GM23338 (cell line): ENCODE measurements at regions not wholly inside any gene's neighbourhood (a gene's known extent, or its start where the extent isn't known, plus 50 kb on each side); places are given as distances from the start of the nearest gene placed in this dataset.

Experiments
- ATAC-seq: fragments of 200-7000 bp; cut with Tn5 transposase; 3 replicates; pipeline ENCODE4 v1.9.1; 2020
- DNase-seq: peaks from one replicate; pipeline ENCODE4 v3.0.0-alpha.2; 2015; ENCODE audit warnings: low spot score
- H2AFZ ChIP-seq: fragments of 200-600 bp; sonication (generic); 2 replicates; pipeline ENCODE4 v1.8.0; 2016; ENCODE audit warnings: antibody characterized with exemption, mild to moderate bottlenecking, moderate library complexity
- H3F3A ChIP-seq: fragments of 200-600 bp; sonication (generic); replicated peaks from 2 replicates; pipeline ENCODE4 v1.8.0; 2017; ENCODE audit warnings: antibody characterized with exemption, mixed run types, low read depth
- H3K27ac ChIP-seq: fragments of 200-600 bp; sonication (generic); 2 replicates; pipeline ENCODE4 v1.6.1; 2016; ENCODE audit warnings: low read depth
- H3K27me3 ChIP-seq: fragments of 200-600 bp; sonication (generic); 2 replicates; pipeline ENCODE4 v1.8.0; 2016; ENCODE audit warnings: mild to moderate bottlenecking, mixed run types, moderate library complexity; ENCODE audit not compliant: insufficient read depth
- H3K36me3 ChIP-seq: fragments of 200-600 bp; sonication (generic); 2 replicates; pipeline ENCODE4 v1.8.0; 2016; ENCODE audit warnings: mild to moderate bottlenecking; ENCODE audit not compliant: insufficient read depth
- H3K4me1 ChIP-seq: fragments of 200-600 bp; sonication (generic); 2 replicates; pipeline ENCODE4 v1.8.0; 2016; ENCODE audit warnings: mild to moderate bottlenecking, moderate library complexity; ENCODE audit not compliant: insufficient read depth
- H3K4me2 ChIP-seq: fragments of 200-600 bp; sonication (generic); 2 replicates; pipeline ENCODE4 v1.7.1; 2017; ENCODE audit warnings: mixed run types
- H3K4me3 ChIP-seq: fragments of 200-600 bp; sonication (generic); 2 replicates; pipeline ENCODE4 v1.6.1; 2016; ENCODE audit warnings: mixed run types
- H3K79me2 ChIP-seq: fragments of 200-600 bp; sonication (generic); replicated peaks from 2 replicates; pipeline ENCODE4 v1.8.0; 2017; ENCODE audit warnings: mild to moderate bottlenecking; ENCODE audit not compliant: insufficient read depth
- H3K9me2 ChIP-seq: fragments of 200-600 bp; sonication (generic); 2 replicates; pipeline ENCODE4 v1.8.0; 2017; ENCODE audit not compliant: insufficient read depth
- H4K20me1 ChIP-seq: fragments of 200-600 bp; sonication (generic); replicated peaks from 2 replicates; pipeline ENCODE4 v1.8.0; 2017; ENCODE audit warnings: mild to moderate bottlenecking; ENCODE audit not compliant: insufficient read depth
- H3K27ac Mint-ChIP-seq: 2 replicates; pipeline ENCODE4 v1.8.0; 2020; ENCODE audit warnings: inconsistent platforms, mild to moderate bottlenecking, moderate library complexity, mixed read lengths
- H3K27me3 Mint-ChIP-seq: 3 replicates; pipeline ENCODE4 v1.8.0; 2022; ENCODE audit warnings: low read depth, mild to moderate bottlenecking, moderate library complexity, mixed read lengths, inconsistent platforms; ENCODE audit not compliant: insufficient read depth, poor library complexity
- H3K36me3 Mint-ChIP-seq: 3 replicates; pipeline ENCODE4 v1.8.0; 2021; ENCODE audit warnings: low read depth, mild to moderate bottlenecking, inconsistent platforms, moderate library complexity, mixed read lengths
- H3K4me1 Mint-ChIP-seq: 3 replicates; pipeline ENCODE4 v1.8.0; 2020; ENCODE audit warnings: mild to moderate bottlenecking, inconsistent platforms, mixed read lengths
- H3K4me3 Mint-ChIP-seq: 3 replicates; pipeline ENCODE4 v1.8.0; 2021; ENCODE audit warnings: moderate library complexity, mild to moderate bottlenecking, inconsistent platforms, mixed read lengths
- H3K9me3 Mint-ChIP-seq: 3 replicates; pipeline ENCODE4 v1.8.0; 2020; ENCODE audit warnings: moderate library complexity, mild to moderate bottlenecking, inconsistent platforms, mixed read lengths
- EZH2 ChIP-seq: fragments of 200-600 bp; sonication (generic); IDR thresholded peaks from one replicate; pipeline ENCODE4 v1.8.0; 2017; ENCODE audit warnings: antibody characterized with exemption, mild to moderate bottlenecking, low read depth; ENCODE audit not compliant: unreplicated experiment
- EZH2phosphoT487 ChIP-seq: fragments of 200-600 bp; sonication (generic); IDR thresholded peaks from one replicate; pipeline ENCODE4 v1.8.1; 2018; ENCODE audit warnings: antibody characterized with exemption; ENCODE audit not compliant: unreplicated experiment
- JUNB ChIP-seq: IDR thresholded peaks from one replicate; pipeline ENCODE4 v1.6.1; 2016; ENCODE audit warnings: antibody characterized with exemption; ENCODE audit not compliant: unreplicated experiment
- POLR2AphosphoS5 ChIP-seq: IDR thresholded peaks from 2 replicates; pipeline ENCODE4 v1.6.1; 2016; ENCODE audit warnings: antibody characterized with exemption, low read depth
- STAT1 ChIP-seq: IDR thresholded peaks from one replicate; pipeline ENCODE4 v1.6.1; 2016; ENCODE audit warnings: antibody characterized with exemption; ENCODE audit not compliant: unreplicated experiment
- ZNF331 ChIP-seq: fragments of 250-450 bp; sonication (Bioruptor Pico); IDR thresholded peaks from 2 replicates; pipeline ENCODE4 v1.5.0; 2020; ENCODE audit warnings: low read depth, mild to moderate bottlenecking, moderate library complexity
- TF ChIP-seq, protein P1 (sequence below): fragments of 250-450 bp; sonication (Bioruptor Pico); IDR thresholded peaks from 2 replicates; pipeline ENCODE4 v1.5.0; 2020; ENCODE audit warnings: mild to moderate bottlenecking, moderate library complexity
- TF ChIP-seq, protein P2 (sequence below), 2 experiments: fragments of 200-600 bp in 1 of 2; sonication (generic) in 1 of 2; conservative IDR thresholded peaks; 2 replicates each; pipeline versions ENCODE4 v1.5.1 to v1.6.1; 2016 to 2017; ENCODE audit warnings: antibody characterized with exemption in 2 of 2, low read depth in 2 of 2, mild to moderate bottlenecking in 2 of 2, moderate library complexity in 1 of 2

DNA sequence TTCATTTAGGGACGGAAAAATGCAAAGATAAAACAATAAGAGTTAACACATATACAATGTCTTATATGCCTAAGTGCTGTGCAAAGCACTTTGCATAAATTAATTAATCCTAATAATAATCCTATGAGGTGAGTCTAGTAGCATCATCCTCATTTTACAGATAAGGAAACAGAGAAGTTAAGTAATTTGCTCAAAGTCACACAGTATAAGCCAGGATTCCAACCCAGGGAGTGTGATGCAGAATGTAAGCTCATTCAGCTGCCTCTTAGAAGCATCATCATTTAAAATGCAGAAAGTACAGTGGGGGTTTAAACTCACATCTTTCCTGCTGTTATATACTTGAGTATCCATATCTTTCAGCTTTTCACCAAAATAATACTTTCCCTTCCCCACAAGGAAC is 203.7 kb downstream of the LARP7 start:
- Histone ChIP-seq H3K9me2 (no peaks in the 10 kb centered on the region), H2AFZ (no peak overlapping the region), H3K79me2 (no peaks in the 10 kb centered on the region; the same call in 1 of the 2 replicates), H3K27ac (no peak overlapping the region), H3F3A (no peaks in the 10 kb centered on the region), H3K4me1 (peaks cover 18% of the 10 kb centered on the region), H3K4me2 (0 out of 2 replicates have a peak overlapping the region, but pooled peaks have one; percentile 19), H3K4me3 (no peak overlapping the region), H3K27me3 (no peaks in the 10 kb centered on the region), H3K36me3 (peaks cover 6% of the 10 kb centered on the region), H4K20me1 (no peaks in the 10 kb centered on the region)
- Mint-ChIP-seq H3K27ac (peak overlapping the region; percentile 79; the same call in 1 of the 2 replicates), H3K4me1 (peaks cover 20% of the 10 kb centered on the region), H3K9me3 (peaks cover 26% of the 10 kb centered on the region), H3K36me3 (peaks cover 29% of the 10 kb centered on the region), H3K27me3 (no peaks in the 10 kb centered on the region), H3K4me3 (no peak overlapping the region)
- ATAC-seq, result no peak; the same call in 2 of the 3 replicates
- no peak for DNase-seq
- no peak for TF ChIP-seq EZH2phosphoT487
- TF ChIP-seq, protein P1, sequence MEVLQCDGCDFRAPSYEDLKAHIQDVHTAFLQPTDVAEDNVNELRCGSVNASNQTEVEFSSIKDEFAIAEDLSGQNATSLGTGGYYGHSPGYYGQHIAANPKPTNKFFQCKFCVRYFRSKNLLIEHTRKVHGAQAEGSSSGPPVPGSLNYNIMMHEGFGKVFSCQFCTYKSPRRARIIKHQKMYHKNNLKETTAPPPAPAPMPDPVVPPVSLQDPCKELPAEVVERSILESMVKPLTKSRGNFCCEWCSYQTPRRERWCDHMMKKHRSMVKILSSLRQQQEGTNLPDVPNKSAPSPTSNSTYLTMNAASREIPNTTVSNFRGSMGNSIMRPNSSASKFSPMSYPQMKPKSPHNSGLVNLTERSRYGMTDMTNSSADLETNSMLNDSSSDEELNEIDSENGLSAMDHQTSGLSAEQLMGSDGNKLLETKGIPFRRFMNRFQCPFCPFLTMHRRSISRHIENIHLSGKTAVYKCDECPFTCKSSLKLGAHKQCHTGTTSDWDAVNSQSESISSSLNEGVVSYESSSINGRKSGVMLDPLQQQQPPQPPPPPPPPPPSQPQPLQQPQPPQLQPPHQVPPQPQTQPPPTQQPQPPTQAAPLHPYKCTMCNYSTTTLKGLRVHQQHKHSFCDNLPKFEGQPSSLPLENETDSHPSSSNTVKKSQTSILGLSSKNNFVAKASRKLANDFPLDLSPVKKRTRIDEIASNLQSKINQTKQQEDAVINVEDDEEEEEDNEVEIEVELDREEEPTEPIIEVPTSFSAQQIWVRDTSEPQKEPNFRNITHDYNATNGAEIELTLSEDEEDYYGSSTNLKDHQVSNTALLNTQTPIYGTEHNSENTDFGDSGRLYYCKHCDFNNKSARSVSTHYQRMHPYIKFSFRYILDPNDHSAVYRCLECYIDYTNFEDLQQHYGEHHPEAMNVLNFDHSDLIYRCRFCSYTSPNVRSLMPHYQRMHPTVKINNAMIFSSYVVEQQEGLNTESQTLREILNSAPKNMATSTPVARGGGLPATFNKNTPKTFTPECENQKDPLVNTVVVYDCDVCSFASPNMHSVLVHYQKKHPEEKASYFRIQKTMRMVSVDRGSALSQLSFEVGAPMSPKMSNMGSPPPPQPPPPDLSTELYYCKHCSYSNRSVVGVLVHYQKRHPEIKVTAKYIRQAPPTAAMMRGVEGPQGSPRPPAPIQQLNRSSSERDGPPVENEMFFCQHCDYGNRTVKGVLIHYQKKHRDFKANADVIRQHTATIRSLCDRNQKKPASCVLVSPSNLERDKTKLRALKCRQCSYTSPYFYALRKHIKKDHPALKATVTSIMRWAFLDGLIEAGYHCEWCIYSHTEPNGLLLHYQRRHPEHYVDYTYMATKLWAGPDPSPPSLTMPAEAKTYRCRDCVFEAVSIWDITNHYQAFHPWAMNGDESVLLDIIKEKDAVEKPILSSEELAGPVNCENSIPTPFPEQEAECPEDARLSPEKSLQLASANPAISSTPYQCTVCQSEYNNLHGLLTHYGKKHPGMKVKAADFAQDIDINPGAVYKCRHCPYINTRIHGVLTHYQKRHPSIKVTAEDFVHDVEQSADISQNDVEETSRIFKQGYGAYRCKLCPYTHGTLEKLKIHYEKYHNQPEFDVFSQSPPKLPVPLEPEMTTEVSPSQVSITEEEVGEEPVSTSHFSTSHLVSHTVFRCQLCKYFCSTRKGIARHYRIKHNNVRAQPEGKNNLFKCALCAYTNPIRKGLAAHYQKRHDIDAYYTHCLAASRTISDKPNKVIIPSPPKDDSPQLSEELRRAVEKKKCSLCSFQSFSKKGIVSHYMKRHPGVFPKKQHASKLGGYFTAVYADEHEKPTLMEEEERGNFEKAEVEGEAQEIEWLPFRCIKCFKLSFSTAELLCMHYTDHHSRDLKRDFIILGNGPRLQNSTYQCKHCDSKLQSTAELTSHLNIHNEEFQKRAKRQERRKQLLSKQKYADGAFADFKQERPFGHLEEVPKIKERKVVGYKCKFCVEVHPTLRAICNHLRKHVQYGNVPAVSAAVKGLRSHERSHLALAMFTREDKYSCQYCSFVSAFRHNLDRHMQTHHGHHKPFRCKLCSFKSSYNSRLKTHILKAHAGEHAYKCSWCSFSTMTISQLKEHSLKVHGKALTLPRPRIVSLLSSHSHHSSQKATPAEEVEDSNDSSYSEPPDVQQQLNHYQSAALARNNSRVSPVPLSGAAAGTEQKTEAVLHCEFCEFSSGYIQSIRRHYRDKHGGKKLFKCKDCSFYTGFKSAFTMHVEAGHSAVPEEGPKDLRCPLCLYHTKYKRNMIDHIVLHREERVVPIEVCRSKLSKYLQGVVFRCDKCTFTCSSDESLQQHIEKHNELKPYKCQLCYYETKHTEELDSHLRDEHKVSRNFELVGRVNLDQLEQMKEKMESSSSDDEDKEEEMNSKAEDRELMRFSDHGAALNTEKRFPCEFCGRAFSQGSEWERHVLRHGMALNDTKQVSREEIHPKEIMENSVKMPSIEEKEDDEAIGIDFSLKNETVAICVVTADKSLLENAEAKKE (CRISPR knock-in tag), result no peak
- no peak for TF ChIP-seq STAT1

DNA sequence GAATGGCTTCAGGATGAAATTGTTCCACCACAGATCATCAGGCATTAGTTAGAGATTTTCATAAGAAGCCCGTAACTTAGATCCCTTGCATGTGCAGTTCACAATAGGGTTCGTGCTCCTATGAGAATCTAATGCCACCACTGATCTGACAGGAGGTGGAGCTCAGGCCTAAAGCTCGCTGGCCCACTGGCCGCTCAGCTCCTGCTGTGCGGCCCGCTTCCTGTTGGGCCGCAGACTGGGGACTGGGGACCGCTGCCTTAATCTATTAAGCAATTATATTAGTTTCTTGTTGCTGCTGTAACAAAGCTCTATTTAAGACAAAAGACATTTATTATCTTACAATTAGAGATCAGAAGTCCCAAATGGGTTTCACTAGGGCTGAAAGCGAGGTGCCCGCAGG is 205.6 kb downstream of the LARP7 start:
- TF ChIP-seq JUNB (no peak), ZNF331 (CRISPR knock-in tag) (no peak), EZH2 (no peak), STAT1 (no peak), EZH2phosphoT487 (no peak), POLR2AphosphoS5 (no peak)
- TF ChIP-seq, protein P2, sequence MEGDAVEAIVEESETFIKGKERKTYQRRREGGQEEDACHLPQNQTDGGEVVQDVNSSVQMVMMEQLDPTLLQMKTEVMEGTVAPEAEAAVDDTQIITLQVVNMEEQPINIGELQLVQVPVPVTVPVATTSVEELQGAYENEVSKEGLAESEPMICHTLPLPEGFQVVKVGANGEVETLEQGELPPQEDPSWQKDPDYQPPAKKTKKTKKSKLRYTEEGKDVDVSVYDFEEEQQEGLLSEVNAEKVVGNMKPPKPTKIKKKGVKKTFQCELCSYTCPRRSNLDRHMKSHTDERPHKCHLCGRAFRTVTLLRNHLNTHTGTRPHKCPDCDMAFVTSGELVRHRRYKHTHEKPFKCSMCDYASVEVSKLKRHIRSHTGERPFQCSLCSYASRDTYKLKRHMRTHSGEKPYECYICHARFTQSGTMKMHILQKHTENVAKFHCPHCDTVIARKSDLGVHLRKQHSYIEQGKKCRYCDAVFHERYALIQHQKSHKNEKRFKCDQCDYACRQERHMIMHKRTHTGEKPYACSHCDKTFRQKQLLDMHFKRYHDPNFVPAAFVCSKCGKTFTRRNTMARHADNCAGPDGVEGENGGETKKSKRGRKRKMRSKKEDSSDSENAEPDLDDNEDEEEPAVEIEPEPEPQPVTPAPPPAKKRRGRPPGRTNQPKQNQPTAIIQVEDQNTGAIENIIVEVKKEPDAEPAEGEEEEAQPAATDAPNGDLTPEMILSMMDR (conservative IDR thresholded peaks at IDR 0.05; ENCODE audit: low read depth in 2 of 2), result no peak
- H3K27me3 Mint-ChIP-seq, result no peaks in the 10 kb centered on the region
- H3K4me3 Mint-ChIP-seq, result no peak overlapping the region
- H3K36me3 ChIP-seq, result no peaks in the 10 kb centered on the region
- no peaks in the 10 kb centered on the region for H4K20me1 ChIP-seq
- H3K27ac Mint-ChIP-seq, result no peak overlapping the region
- peaks cover 5% of the 10 kb centered on the region; the same call in 1 of the 2 replicates for H3K79me2 ChIP-seq
- peaks cover 12% of the 10 kb centered on the region for H3K36me3 Mint-ChIP-seq
- peaks cover 18% of the 10 kb centered on the region for H3K4me1 ChIP-seq
- no peaks in the 10 kb centered on the region for H3K27me3 ChIP-seq
- H3K9me2 ChIP-seq, result no peaks in the 10 kb centered on the region
- peaks cover 9% of the 10 kb centered on the region; the same call in 2 of the 3 replicates for H3K9me3 Mint-ChIP-seq
- 0 out of 2 replicates have a peak, but pooled peaks cover 2% of the 10 kb centered on the region for H3F3A ChIP-seq
- ATAC-seq (peak; percentile 74), DNase-seq (peak; percentile 30)
- H3K4me3 ChIP-seq, result no peak overlapping the region
- H3K27ac ChIP-seq, result no peak overlapping the region
- H3K4me2 ChIP-seq, result peak overlapping the region; percentile 34; the same call in 1 of the 2 replicates
- peaks cover 20% of the 10 kb centered on the region for H3K4me1 Mint-ChIP-seq
- no peak overlapping the region for H2AFZ ChIP-seq
